Fibroblast of skin of left biceps (primary cell): ENCODE measurements at regions not wholly inside any gene's neighbourhood (a gene's known extent, or its start where the extent isn't known, plus 50 kb on each side); places are given as distances from the start of the nearest gene placed in this dataset.
"Not testable (repeated sequence)": the region's sequence is repeated elsewhere in the genome, so short reads cannot be mapped to it uniquely, and the experiment has no call there.

Source experiments
- DNase-seq, 2 experiments: peaks; one replicate each; pipeline ENCODE4 v3.0.0-alpha.2; 2013; ENCODE audit warnings: low read depth in 2 of 2

GRCh38 chr18:22284581-22285360 is 115.4 kb downstream of the GATA6 start:
- no peak for DNase-seq

- not testable (repeated sequence) for DNase-seq
Observed at GRCh38 chr18:22283855-22284254, 114.5 kb downstream of the GATA6 start.

GRCh38 chr18:22283397-22283796 is 114.0 kb downstream of the GATA6 start:
- no peak for DNase-seq

- DNase-seq = no peak
Observed at GRCh38 chr18:22283116-22283395, 113.7 kb downstream of the GATA6 start.

GRCh38 chr18:22282311-22283115 is 113.1 kb downstream of the GATA6 start:
- peak; percentile 17 for DNase-seq

GRCh38 chr18:22280453-22280750 is 111.0 kb downstream of the GATA6 start:
- DNase-seq = peak in 1 of 2 experiments; percentile 12

GRCh38 chr18:22279741-22280452 is 110.5 kb downstream of the GATA6 start:
- DNase-seq = peak in 1 of 2 experiments; percentile 42

- DNase-seq = no peak
Observed at GRCh38 chr18:22278798-22279197, 109.4 kb downstream of the GATA6 start.

GRCh38 chr18:22277758-22278157 is 108.4 kb downstream of the GATA6 start:
- no peak for DNase-seq

- DNase-seq = no peak
Observed at GRCh38 chr18:22276334-22276713, 106.9 kb downstream of the GATA6 start.

GRCh38 chr18:22275706-22276333 is 106.4 kb downstream of the GATA6 start:
- no peak for DNase-seq

- DNase-seq = no peak
Observed at GRCh38 chr18:22273101-22274039, 104.0 kb downstream of the GATA6 start.

GRCh38 chr18:22272242-22272641 is 102.9 kb downstream of the GATA6 start:
- DNase-seq = no peak

GRCh38 chr18:22271030-22271429 is 101.6 kb downstream of the GATA6 start:
- DNase-seq = no peak

- no peak for DNase-seq
Observed at GRCh38 chr18:22268641-22269128, 99.3 kb downstream of the GATA6 start.

- no peak for DNase-seq
Observed at GRCh38 chr18:22267697-22268096, 98.3 kb downstream of the GATA6 start.

GRCh38 chr18:22267225-22267624 is 97.8 kb downstream of the GATA6 start:
- no peak for DNase-seq

GRCh38 chr18:22265838-22266237 is 96.4 kb downstream of the GATA6 start:
- DNase-seq = no peak

GRCh38 chr18:22260208-22260820 is 90.9 kb downstream of the GATA6 start:
- no peak for DNase-seq

- peak; percentile 11 to 25 for DNase-seq
Observed at GRCh38 chr18:22257022-22257543, 87.7 kb downstream of the GATA6 start.
